ENCODE measurements at regions not wholly inside any gene's neighbourhood (a gene's known extent, or its start where the extent isn't known, plus 50 kb on each side); places are given as distances from the start of the nearest gene placed in this dataset.
"Not testable (repeated sequence)": the region's sequence is repeated elsewhere in the genome, so short reads cannot be mapped to it uniquely, and the experiment has no call there.

GRCh38 chr3:26145769-26146168 lies 355.9 kb downstream of the OXSM start:
- no peak for DNase-seq (ENCODE audit: low read depth)

GRCh38 chr3:26157428-26157827 lies 367.5 kb downstream of the OXSM start:
- DNase-seq (ENCODE audit: low read depth): not testable (repeated sequence)

GRCh38 chr3:26171006-26171405 lies 381.1 kb downstream of the OXSM start:
- DNase-seq (ENCODE audit: low read depth): no peak

GRCh38 chr3:26191556-26191955 lies 401.7 kb downstream of the OXSM start:
- DNase-seq (ENCODE audit: low read depth): no peak

GRCh38 chr3:26193558-26193957 lies 403.7 kb downstream of the OXSM start:
- no peak for DNase-seq (ENCODE audit: low read depth)

GRCh38 chr3:26196781-26197180 lies 406.9 kb downstream of the OXSM start:
- DNase-seq (ENCODE audit: low read depth): no peak

- DNase-seq (ENCODE audit: low read depth): no peak
Measured at GRCh38 chr3:26198609-26199008, 408.7 kb downstream of the OXSM start.

GRCh38 chr3:26202169-26202568 lies 412.3 kb downstream of the OXSM start:
- no peak for DNase-seq (ENCODE audit: low read depth)

GRCh38 chr3:26205475-26205874 lies 415.6 kb downstream of the OXSM start:
- DNase-seq (ENCODE audit: low read depth): no peak

GRCh38 chr3:26208201-26208600 lies 414.4 kb upstream of the LRRC3B start:
- no peak for DNase-seq (ENCODE audit: low read depth)

GRCh38 chr3:26229801-26230200 lies 392.8 kb upstream of the LRRC3B start:
- DNase-seq (ENCODE audit: low read depth): no peak

- DNase-seq (ENCODE audit: low read depth): no peak
Measured at GRCh38 chr3:26233374-26233773, 389.2 kb upstream of the LRRC3B start.

GRCh38 chr3:26236531-26236930 lies 386.0 kb upstream of the LRRC3B start:
- DNase-seq (ENCODE audit: low read depth): no peak

- no peak for DNase-seq (ENCODE audit: low read depth)
Measured at GRCh38 chr3:26237036-26237682, 385.4 kb upstream of the LRRC3B start.

- not testable (repeated sequence) for DNase-seq (ENCODE audit: low read depth)
Measured at GRCh38 chr3:26244586-26244985, 378.0 kb upstream of the LRRC3B start.

- no peak for DNase-seq (ENCODE audit: low read depth)
Measured at GRCh38 chr3:26245236-26245635, 377.3 kb upstream of the LRRC3B start.

GRCh38 chr3:26246901-26247300 lies 375.7 kb upstream of the LRRC3B start:
- DNase-seq (ENCODE audit: low read depth): no peak

- no peak for DNase-seq (ENCODE audit: low read depth)
Measured at GRCh38 chr3:26247712-26248111, 374.9 kb upstream of the LRRC3B start.

GRCh38 chr3:26252001-26252400 lies 370.6 kb upstream of the LRRC3B start:
- DNase-seq (ENCODE audit: low read depth): no peak

GRCh38 chr3:26256224-26256623 lies 366.3 kb upstream of the LRRC3B start:
- DNase-seq (ENCODE audit: low read depth): no peak

- no peak for DNase-seq (ENCODE audit: low read depth)
Measured at GRCh38 chr3:26259176-26259575, 363.4 kb upstream of the LRRC3B start.

GRCh38 chr3:26260139-26260538 lies 362.4 kb upstream of the LRRC3B start:
- no peak for DNase-seq (ENCODE audit: low read depth)

- no peak for DNase-seq (ENCODE audit: low read depth)
Measured at GRCh38 chr3:26264708-26265107, 357.9 kb upstream of the LRRC3B start.

- DNase-seq (ENCODE audit: low read depth): no peak
Measured at GRCh38 chr3:26271848-26272247, 350.7 kb upstream of the LRRC3B start.

- no peak for DNase-seq (ENCODE audit: low read depth)
Measured at GRCh38 chr3:26273196-26273595, 349.4 kb upstream of the LRRC3B start.

Measured in activated T-cell treated with anti-CD3 and anti-CD28 coated beads for 1 hour (primary cell).